GM18498 (cell line): ENCODE measurements at regions not wholly inside any gene's neighbourhood (a gene's known extent, or its start where the extent isn't known, plus 50 kb on each side); places are given as distances from the start of the nearest gene placed in this dataset.
"Not testable (repeated sequence)": the region's sequence is repeated elsewhere in the genome, so short reads cannot be mapped to it uniquely, and the experiment has no call there.

Experiments used
- ATAC-seq: cut with Tn5 transposase; IDR thresholded peaks from one replicate; pipeline ENCODE4 v1.9.1; 2021; ENCODE audit warnings: mild to moderate bottlenecking, moderate library complexity; ENCODE audit not compliant: unreplicated experiment

GRCh38 chr4:116342143-116342542 is 743.2 kb downstream of the TRAM1L1 start:
- ATAC-seq, result no peak

GRCh38 chr4:116332508-116332907 is 752.9 kb downstream of the TRAM1L1 start:
- ATAC-seq, result no peak

GRCh38 chr4:116328261-116328860 is 757.0 kb downstream of the TRAM1L1 start:
- no peak for ATAC-seq

- no peak for ATAC-seq
These were observed 761.8 kb downstream of the TRAM1L1 start for GRCh38 chr4:116323606-116324005.

- ATAC-seq, result no peak
These were observed 763.9 kb downstream of the TRAM1L1 start for GRCh38 chr4:116321471-116321870.

GRCh38 chr4:116320859-116321258 is 764.5 kb downstream of the TRAM1L1 start:
- ATAC-seq, result no peak

- no peak for ATAC-seq
These were observed 781.6 kb downstream of the TRAM1L1 start for GRCh38 chr4:116303736-116304188.

- ATAC-seq, result no peak
These were observed 782.2 kb downstream of the TRAM1L1 start for GRCh38 chr4:116302990-116303735.

- no peak for ATAC-seq
These were observed 810.4 kb downstream of the TRAM1L1 start for GRCh38 chr4:116275006-116275405.

GRCh38 chr4:116272336-116272735 is 813.0 kb downstream of the TRAM1L1 start:
- no peak for ATAC-seq

- ATAC-seq, result not testable (repeated sequence)
These were observed 824.4 kb downstream of the TRAM1L1 start for GRCh38 chr4:116260931-116261330.

GRCh38 chr4:116244771-116245170 is 840.6 kb downstream of the TRAM1L1 start:
- no peak for ATAC-seq

GRCh38 chr4:116243431-116243830 is 841.9 kb downstream of the TRAM1L1 start:
- ATAC-seq, result no peak

GRCh38 chr4:116233971-116234370 is 851.4 kb downstream of the TRAM1L1 start:
- no peak for ATAC-seq

- ATAC-seq, result not testable (repeated sequence)
These were observed 853.4 kb downstream of the TRAM1L1 start for GRCh38 chr4:116231999-116232398.

GRCh38 chr4:116229420-116229819 is 856.0 kb downstream of the TRAM1L1 start:
- no peak for ATAC-seq

GRCh38 chr4:116223040-116223732 is 862.2 kb downstream of the TRAM1L1 start:
- ATAC-seq, result no peak

- no peak for ATAC-seq
These were observed 867.6 kb downstream of the TRAM1L1 start for GRCh38 chr4:116217781-116218180.

- no peak for ATAC-seq
These were observed 869.8 kb downstream of the TRAM1L1 start for GRCh38 chr4:116215622-116216021.

GRCh38 chr4:116202524-116202923 is 882.9 kb downstream of the TRAM1L1 start:
- no peak for ATAC-seq

GRCh38 chr4:116197317-116197809 is 888.0 kb downstream of the TRAM1L1 start:
- no peak for ATAC-seq

- no peak for ATAC-seq
These were observed 902.1 kb downstream of the TRAM1L1 start for GRCh38 chr4:116183241-116183640.
